NCI-H524 treated with DMSO at 0.1 percent for 48 hours (cell line): ENCODE measurements at regions not wholly inside any gene's neighbourhood (a gene's known extent, or its start where the extent isn't known, plus 50 kb on each side); places are given as distances from the start of the nearest gene placed in this dataset.
"Not testable (repeated sequence)": the region's sequence is repeated elsewhere in the genome, so short reads cannot be mapped to it uniquely, and the experiment has no call there.

Source experiments
- DNase-seq: peaks from one replicate; lab custom pipeline; 2025; lab: John Stamatoyannopoulos, UW

DNA sequence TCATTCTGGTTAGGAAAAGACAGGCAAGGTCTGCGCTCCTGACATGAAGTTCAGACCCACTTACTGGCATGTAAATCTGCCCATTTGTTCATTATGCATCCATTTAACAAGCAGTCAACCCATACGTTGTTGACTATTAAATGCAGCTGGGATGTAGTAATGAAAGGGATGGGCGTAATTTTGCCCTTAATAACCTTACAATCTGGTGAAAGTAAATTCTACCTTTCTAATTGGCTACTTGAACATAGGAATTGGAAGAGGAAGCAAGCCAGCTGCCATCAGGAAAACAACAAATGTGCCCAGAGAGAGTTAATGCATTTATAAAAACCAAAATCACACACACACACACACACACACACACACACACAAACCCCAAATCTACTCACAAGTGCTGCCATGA is 170.2 kb upstream of the PITRM1 start:
- DNase-seq: peak; percentile 35

DNA sequence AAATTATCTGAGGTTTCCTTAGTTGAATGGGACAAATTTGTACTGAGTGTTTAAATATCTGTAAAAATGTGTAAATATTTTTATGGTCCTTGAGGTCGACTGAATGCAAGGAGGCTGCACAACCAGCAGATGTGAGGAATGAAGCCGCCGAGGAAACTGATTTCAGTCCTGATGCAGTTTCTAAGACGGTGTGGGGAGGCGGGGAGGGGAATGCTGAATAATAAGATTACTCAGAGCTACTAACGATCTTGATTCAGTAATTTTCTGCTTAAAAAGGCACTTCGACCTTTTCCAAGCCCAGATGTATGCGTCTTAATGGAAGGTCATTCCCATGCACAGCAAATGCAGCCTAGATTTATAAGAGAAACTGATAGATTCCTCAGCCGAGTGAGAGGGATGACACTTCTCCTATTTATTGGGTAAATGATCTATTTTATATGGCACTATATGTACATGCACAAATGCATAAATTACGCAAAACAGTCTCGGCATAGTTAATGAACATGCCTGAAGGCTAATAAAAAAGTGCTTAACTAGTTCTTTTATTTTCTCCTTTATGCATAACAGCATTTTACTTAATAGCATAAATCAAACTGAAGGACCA is 167.6 kb upstream of the PITRM1 start:
- no peak for DNase-seq

DNA sequence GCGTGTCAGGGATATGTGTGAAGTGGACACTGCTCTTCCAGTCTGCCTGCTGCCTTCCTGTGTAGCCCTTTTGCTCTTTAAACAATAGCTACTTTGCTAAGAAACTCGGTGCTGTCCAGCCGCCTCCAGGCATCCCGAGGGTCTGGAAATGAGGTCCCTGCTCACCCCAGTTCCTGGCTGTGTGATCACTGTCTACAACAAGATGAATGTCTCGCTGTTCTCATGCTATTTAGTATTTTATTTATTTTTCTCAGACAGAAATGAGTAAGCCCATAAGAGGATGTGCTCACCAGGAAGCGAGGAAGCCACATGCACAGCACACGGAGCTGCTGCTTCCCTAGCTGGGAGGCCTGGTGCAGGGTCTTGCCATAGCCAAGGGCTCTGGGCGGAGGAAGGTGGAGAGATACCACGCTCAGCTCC is 167.0 kb upstream of the PITRM1 start:
- no peak for DNase-seq

DNA sequence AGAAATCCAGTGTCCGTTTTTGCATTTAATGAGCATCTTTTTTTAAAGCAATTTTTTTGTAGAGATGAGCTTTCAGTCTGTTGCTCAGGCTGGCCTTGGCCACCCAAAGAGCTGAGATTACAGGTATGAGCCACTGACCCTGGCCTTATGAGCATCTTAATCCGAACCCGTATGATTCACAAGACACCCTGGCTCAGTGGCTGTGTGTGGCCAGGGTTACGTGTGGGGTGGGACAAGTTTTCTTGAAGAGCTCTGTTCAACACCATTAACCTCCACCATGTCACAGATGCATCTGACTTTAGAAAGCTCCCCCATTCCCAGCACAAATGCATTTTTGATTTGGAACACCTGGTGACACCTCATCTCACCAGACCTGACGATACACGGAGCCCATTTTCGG is 166.5 kb upstream of the PITRM1 start:
- DNase-seq: no peak

DNA sequence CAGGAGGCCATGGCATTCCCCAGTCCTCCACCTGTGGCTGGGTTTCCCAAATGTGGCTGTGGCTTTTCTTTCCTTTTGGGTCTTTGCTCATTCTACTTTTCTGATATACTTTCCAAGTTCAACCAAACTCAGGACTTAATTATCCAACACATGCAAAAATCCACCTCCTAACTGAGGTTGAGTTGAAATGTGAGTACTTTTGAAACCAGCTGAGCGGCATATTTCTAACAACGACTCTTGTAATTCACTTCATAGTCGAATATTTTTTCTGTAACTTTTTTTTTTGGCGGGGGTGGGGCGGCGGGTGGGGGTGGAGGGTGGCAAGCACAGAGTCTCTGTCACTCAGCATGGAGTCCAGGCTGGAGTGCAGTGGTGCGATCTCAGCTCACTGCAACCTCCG is 165.2 kb upstream of the PITRM1 start:
- no peak for DNase-seq

DNA sequence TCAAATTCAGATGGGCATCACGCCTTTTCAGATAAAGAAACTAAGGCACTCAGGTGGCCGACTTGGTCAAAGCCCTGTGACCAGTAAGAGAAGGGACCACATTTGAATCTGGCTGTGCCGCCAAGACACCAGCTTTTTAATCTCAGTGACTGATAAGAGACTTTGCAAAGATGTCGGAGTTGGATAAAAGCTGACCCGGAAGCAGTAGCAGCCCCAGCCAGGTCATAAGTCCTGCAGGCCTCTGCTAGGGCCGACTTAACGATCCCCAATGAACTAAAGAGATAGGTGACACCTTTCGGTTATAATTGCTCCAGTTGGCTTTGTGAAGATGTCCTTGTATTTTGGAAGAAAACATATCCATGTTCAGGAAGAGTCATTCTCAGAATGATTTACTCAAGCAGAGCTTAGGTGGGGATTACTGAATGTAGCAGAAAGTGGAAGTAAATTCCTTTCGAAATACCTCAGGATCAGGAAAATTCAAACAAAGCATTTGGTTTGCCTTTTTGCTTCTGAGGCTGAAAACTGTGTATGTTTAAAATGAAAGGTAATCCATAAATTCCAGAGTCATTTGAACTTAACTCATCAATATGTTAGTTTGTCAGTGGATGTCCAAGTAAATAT is 164.2 kb upstream of the PITRM1 start:
- DNase-seq: no peak

DNA sequence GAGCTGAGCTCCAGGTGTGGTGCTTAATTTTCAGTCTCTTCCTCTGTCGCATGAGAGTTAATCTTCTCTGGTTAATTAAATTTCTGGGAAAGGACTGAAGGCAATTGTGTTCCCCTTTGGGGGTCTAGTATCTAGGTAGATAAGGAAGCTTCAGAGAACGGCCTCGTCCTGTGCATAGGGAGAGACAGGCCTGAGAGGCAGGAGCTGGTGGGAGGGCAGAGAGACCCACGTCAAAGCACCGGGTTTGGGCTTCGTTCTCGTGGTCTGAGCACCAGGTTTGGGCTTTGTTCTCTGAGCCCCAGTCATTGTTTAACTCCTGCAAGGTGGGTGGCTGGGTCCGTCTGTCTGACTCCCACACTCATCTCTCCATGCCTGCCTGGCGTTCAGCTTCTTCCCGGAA is 160.8 kb upstream of the PITRM1 start:
- no peak for DNase-seq

DNA sequence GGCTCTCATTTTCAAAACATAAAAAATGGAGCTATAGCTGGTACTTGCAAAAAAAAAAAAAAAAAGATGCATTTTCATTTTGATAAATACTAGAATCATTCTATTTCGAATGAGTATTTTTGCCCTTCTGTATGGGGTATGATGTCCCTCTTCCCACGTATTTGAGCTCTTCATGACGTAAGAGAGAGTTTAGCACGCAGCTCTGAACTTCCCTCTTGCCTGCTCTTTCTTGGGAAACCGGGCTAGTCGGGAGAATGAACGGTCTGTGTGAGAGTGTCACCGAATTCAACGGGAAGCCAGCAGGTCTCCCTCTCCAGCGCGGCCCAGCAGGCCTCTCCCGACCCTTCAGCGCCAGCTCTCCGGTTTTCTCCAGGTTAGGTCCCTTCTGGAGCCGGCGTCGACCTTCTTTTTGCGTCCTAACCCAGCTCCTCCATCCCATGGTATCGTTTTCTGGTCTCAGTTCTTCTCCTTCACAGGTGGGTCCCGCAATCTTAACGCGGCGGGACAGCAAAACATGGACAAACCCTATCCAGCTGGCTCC is 159.2 kb upstream of the PITRM1 start:
- no peak for DNase-seq

DNA sequence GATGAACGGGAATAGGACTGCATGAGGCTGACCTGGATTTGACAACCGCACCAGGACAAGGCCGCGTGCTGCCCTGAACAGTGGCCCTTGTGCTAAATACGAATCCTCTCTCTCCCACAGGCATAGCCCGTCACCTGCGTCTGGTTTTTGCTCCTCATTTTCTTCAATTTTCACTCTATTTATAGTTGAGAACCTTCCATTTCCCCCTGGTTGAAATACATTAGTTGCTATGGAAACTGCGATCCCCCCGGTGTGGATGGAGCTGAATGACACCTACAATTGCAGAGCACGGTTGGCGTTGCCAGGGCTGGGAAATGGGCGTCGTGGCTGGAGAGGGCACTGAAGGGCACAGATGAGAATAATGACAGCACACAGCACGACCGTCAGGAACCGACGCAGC is 158.6 kb upstream of the PITRM1 start:
- DNase-seq: no peak

DNA sequence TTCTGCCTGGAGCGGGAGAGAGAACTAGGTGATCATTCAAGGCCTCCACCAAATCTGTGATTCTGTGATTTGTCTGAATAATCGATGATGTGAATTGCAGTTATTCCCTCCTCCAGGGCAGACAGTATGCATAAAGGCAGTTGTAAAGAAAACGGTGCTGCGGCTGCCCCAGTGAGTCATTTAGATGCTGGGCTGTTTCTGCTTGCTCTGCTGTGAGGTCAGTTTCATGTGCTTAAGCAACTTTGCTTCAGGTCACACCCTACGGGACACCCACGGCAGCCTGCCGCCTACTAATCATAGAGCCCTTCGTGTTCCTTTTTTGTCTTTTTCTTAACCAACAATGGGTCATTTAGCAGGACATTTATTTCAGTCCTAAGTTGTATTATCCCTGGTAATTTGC is 158.1 kb upstream of the PITRM1 start:
- no peak for DNase-seq

DNA sequence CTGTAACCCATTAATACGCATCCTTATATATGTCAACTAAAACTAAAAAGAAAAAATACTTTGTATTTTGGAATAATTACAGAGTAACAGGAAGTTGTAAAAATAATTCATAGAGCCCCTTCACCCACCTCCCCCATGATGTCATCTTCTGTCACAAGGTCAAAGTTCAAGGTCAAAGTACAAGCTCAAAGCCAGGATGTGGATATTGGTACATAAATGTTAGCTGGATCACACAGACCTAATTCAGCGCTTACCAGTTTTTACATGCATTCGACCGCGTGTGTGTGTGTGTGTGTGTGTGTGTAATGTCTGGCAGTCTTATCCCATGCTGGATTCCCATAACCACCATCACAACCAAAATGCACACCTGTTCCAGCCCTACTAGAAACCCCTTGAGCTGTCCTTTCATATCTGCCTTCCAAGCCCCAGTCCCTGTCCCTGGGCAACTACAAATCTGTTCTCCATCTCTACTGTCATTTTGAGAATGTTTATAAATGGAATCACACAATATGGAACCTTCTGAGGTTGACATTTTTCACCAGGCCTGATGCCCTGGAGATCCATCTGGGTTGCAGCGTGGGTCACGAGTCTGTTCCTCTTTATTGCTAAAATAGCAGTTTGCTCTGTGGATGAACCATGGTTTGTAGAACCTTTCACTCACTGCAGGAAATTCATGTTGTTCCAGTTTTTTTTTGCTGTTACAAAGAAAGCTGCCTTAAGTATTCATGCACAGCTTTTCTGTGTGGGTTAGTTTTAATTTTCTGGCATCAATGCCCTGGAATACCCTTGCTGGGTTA is 153.6 kb upstream of the PITRM1 start:
- DNase-seq: no peak

DNA sequence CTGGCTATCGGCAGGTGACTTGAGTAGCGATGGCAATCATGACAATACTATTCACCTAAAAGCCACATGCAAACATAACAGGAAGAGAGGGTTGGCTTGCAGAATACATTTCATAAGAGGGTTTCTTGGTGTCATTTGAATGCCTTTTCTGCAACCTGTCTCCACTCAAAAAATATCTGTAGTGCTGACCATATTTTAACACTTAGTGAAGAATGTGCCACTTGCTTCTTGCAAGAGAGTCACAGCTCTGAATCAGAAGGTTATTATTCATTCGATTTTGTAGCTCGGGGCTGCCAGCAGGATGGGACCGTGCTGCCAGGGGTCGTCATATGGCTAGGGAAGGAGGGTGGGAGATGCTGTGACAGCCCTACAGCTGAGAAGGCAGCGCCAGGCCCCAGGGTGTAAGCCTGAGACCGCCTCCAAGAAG is 152.0 kb upstream of the PITRM1 start:
- DNase-seq: no peak

DNA sequence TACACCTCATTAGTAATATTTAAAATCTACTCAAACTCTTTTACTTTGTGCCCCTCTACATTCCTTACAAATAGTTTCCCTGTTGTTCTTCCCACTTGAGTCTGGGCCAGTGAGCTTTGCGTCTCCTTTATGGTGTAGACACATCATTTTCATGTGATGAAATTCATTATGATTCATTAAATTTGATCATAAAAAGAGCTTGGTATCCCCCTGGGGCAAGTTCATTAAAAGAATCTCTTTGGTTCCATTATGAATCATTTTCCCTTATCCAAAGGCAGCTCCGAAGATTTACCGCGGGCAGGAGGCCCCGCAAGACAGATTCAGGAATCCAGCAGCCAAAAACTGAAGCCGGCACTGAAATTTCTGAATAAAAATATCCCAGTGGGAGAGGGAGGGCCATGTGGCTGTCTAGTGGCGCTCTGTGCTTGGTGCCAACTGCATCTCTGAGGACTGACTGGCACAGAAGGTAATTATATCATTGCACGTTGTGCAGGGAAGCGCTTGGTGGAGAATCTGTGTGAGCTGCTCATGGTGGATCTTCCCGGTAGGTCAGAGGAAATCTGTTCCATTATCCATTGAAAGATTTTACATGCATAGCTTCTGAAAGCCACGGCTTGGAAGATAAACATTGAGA is 151.4 kb upstream of the PITRM1 start:
- no peak for DNase-seq

DNA sequence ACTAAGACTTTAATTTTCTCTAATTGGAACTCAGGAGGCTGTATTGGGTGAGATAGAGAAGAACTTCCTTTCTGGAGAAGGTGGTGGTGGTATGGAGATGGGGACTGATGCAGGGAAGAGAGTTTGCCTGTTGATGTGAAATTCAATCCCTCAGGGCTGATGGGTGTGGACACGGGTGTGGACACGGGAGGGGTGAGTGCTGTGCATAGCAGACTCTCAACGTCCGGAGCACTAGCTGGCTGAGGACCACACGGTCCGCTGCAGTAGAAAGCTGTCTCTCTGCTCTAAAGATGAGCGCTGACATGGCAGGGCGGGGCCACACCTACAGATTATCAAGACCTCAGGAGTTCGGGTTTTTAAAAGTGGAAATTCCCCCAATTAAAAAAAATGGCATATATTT is 148.5 kb upstream of the PITRM1 start:
- DNase-seq: no peak

DNA sequence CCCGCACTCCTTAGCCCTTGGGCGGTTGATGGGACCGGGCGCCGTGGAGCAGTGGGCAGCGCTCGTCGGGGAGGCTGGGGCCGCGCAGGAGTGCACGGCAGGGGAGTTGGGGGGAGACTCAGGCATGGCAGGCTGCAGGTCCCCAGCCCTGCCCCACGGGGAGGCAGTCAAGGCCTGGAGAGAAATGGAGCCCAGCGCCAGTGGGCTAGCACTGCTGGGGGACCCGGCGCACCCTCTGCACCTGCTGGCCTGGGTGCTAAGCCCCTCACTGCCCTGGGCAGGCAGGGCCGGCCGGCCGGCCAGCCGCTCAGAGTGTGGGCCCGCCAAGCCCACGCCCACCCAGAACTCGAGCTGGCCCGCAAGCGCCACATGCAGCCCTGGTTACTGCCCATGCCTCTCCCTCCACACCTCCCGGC is 147.2 kb upstream of the PITRM1 start:
- no peak for DNase-seq

DNA sequence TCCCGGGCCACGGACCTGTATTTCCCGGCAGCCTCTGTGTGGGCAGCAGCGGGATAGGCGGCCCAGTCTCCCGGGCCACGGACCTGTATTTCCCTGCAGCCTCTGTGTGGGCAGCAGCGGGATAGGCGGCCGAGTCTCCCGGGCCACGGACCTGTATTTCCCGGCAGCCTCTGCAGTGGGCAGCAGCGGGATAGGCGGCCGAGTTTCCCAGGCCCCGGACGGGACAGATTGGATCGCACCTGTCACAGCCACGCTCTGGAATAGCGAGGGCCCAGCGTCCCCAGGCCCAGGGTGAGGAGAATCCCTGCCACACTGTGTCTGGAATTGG is 145.9 kb upstream of the PITRM1 start:
- not testable (repeated sequence) for DNase-seq

DNA sequence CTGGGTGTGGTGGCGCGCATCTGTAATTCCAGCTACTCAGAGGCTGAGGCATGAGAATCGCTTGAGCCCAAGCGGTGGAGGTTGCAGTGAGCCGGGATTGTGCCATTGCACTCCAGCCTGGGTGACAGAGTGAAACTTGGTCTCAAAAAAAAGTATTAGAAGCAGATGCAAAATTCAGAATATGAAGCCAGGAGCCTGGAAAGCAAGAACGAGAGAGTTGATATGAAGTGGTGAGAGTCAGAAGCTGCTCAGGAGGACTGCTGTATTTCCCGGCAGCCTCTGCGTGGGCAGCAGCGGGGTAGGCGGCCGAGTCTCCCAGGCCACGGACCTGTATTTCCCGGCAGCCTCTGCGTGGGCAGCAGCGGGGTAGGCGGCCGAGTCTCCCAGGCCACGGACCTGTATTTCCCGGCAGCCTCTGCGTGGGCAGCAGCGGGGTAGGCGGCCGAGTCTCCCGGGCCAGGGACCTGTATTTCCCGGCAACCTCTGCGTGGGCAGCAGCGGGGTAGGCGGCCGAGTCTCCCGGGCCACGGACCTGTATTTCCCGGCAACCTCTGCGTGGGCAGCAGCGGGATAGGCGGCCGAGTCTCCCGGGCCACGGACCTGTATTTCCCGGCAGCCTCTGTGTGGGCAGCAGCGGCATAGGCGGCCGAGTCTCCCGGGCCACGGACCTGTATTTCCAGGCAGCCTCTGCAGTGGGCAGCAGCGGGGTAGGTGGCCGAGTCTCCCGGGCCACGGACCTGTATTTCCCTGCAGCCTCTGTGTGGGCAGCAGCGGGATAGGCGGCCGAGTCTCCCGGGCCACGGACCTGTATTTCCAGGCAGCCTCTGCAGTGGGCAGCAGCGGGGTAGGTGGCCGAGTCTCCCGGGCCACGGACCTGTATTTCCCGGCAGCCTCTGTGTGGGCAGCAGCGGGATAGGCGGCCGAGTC is 145.2 kb upstream of the PITRM1 start:
- DNase-seq: not testable (repeated sequence)

DNA sequence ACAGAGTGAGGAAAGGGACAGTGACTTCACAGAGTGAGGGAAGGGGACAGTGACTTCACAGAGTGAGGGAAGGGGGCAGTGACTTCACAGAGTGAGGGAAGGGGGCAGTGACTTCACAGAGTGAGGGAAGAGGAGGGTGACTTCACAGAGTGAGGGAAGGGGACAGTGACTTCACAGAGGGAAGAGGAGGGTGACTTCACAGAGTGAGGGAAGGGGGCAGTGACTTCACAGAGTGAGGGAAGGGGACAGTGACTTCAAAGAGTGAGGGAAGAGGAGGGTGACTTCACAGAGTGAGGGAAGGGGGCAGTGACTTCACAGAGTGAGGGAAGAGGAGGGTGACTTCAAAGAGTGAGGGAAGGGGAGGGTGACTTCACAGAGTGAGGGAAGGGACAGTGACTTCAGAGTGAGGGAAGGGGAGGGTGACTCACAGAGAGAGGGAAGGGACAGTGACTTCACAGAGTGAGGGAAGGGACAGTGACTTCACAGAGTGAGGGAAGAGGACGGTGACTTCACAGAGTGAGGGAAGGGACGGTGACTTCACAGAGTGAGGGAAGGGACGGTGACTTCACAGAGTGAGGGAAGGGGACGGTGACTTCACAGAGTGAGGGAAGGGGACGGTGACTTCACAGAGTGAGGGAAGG is 142.0 kb upstream of the PITRM1 start:
- not testable (repeated sequence) for DNase-seq

DNA sequence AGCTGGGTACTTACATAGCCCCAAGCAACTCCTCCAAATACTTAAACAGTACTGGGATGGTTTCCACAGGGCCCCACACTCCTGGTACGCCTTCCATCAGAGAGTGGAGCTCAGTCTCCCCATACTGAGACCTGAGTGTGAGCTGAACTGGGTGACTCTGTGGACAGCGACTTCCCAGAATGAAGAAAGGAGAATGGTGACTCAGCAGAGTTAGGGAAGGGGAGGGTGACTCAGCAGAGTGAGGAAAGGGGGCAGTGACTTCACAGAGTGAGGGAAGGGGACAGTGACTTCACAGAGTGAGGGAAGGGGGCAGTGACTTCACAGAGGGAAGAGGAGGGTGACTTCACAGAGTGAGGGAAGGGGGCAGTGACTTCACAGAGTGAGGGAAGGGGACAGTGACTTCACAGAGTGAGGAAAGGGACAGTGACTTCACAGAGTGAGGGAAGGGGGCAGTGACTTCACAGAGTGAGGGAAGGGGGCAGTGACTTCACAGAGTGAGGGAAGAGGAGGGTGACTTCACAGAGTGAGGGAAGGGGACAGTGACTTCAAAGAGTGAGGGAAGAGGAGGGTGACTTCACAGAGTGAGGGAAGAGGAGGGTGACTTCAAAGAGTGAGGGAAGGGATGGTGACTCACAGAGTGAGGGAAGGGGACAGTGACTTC is 141.3 kb upstream of the PITRM1 start:
- DNase-seq: not testable (repeated sequence)

DNA sequence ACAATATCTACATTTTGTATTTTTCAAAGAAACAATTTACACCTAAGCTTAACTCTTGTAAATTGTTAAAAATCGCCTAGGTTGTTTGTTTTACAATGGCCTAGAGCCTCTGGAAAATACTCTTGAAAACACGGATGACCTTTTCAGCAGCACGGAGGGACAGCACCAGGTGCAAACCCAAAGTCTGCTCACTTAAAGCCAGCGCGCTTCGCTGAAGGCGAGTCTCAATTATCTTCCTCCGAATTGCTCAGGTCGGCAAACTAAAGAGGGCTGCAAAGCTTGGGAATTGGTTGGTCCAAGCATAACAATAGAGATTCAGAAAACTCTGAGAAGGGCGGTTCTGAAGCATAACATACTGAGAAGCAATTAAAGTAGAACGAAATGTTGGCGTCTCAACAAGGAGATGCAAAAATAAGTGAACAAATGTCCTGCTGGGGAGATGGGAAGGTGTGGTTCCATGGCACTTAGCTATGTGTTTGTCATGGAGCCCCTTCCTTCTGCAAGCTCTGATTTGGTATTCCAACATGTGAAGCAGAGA is 139.9 kb upstream of the PITRM1 start:
- DNase-seq: no peak
